Skeletal muscle tissue (tissue), 3 donors: ENCODE measurements at regions not wholly inside any gene's neighbourhood (a gene's known extent, or its start where the extent isn't known, plus 50 kb on each side); places are given as distances from the start of the nearest gene placed in this dataset.
A peak's percentile ranks its signal among the peaks of the same experiment; 100 is the strongest.

Experiments used
- H3K27ac ChIP-seq: one replicate; pipeline ENCODE4 v1.7.0; 2013; ENCODE audit warnings: mild to moderate bottlenecking, low read depth, low read length, inconsistent platforms
- H3K27me3 ChIP-seq, 3 donors: one replicate each; pipeline ENCODE4 v1.7.0; 2013; ENCODE audit warnings: low read length in 3 of 3; ENCODE audit not compliant: control insufficient read depth in 3 of 3, insufficient read depth in 3 of 3
- H3K36me3 ChIP-seq, 3 donors: one replicate each; pipeline ENCODE4 v1.7.0; 2013; ENCODE audit warnings: low read length in 3 of 3; ENCODE audit not compliant: control insufficient read depth in 3 of 3, insufficient read depth in 3 of 3
- H3K4me1 ChIP-seq, 3 donors: one replicate each; pipeline ENCODE4 v1.7.0; 2013; ENCODE audit warnings: low read length in 3 of 3, mild to moderate bottlenecking in 3 of 3; ENCODE audit not compliant: control insufficient read depth in 3 of 3, insufficient read depth in 3 of 3
- H3K4me3 ChIP-seq, 3 donors: one replicate each; pipeline ENCODE4 v1.7.0; 2013; ENCODE audit warnings: low read length in 3 of 3
- H3K9ac ChIP-seq, 3 donors: one replicate each; pipeline ENCODE4 v1.7.0; 2013; ENCODE audit warnings: low read length in 3 of 3, mild to moderate bottlenecking in 3 of 3, moderate library complexity in 2 of 3, low read depth in 1 of 3
- H3K9me3 ChIP-seq, 3 donors: one replicate each; pipeline ENCODE4 v1.7.0; 2013; ENCODE audit warnings: low read length in 3 of 3; ENCODE audit not compliant: control insufficient read depth in 3 of 3
- donor health status: Osteomylitis.

DNA sequence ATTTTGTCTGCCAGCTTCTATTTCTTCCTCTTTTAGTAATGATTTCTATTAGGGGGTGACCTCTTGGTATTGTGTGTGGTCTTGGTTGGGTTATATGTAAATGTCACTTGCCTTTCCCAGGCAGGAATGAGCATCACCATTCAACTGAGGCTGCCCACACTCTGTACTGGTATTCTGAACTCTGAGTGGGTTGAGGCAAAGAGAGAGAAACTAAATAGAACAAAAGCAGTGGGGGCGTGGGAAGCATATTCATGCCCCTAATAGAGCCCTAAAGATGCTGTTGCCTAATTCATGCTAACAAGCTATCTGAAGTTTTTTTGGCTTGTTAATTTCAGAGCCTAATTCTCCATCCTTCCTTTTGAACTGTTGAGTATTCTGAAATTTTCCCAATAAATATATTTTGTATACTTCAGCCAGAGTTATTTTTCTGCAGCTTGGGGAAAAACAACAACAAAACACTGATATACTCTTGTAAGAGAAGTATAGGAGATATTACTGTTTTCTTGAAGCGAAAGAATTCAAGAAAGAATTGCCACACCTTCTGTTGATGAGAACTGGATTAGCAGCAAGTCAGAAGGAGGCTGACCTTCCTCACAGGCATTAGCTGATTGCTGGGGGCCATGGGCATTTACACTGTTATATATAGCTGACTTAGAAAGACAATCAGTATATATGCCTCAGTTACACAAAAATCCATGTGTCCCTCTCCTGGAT is 315.8 kb upstream of the KLF12 start:
- Histone ChIP-seq H3K27ac (no peak overlapping the region), H3K36me3 (no peaks in the 10 kb centered on the region), H3K4me3 (no peak overlapping the region), H3K9me3 (no peaks in the 10 kb centered on the region), H3K27me3 (no peaks in the 10 kb centered on the region), H3K9ac (no peak overlapping the region), H3K4me1 (no peaks in the 10 kb centered on the region)

DNA sequence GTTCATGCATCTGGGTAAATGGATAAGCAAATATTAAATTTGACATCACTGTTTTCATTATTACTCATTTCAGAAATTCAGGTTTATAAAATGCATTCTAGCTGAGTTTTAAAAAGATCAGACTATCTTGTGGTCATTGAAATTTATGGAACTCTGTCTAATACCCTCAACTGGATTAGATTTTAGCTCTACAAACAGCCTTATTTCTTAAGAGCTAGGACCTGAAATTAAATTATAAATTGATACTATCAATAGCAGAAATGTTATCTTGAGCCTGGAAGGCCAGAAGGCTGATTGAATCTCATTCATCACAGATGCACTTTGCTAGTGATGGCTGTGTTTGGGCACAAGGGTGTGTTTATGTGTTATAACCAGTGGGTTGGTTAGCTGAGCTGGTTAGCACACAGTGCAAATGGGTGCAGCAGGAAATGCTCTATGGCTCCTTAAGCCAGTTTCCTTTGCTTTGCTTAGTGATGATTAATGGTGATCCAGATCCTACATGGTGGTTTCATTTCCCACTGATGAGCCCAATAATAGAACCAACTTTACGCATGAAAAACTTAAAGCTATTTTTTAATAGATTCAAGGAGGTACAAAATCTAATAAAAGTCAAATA is 310.8 kb upstream of the KLF12 start:
- no peak overlapping the region for H3K27ac ChIP-seq

DNA sequence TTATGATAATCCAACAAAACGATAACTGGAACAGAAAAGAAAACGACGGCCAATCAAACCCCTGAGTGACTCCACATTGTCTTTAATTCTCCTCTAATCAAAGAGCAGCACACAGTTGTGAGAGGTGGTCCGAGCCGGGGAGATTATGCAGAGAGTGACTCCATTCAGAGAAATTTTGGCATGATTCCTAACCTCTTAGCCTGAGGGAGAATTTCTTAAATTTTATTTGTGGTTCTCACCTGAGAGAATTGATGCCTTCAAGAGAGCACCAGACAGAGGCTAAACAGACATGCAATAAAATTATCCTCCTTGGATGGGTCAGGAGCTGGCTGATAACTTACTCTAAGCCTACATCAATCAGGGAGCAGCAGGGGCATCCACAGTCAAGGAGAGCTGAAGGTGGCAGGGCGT is 310.0 kb upstream of the KLF12 start:
- no peak overlapping the region for H3K27ac ChIP-seq
- H3K36me3 ChIP-seq: no peaks in the 10 kb centered on the region
- no peak overlapping the region for H3K9ac ChIP-seq
- no peak overlapping the region for H3K4me3 ChIP-seq
- no peaks in the 10 kb centered on the region for H3K9me3 ChIP-seq
- no peaks in the 10 kb centered on the region for H3K27me3 ChIP-seq
- H3K4me1 ChIP-seq: no peaks in the 10 kb centered on the region

More for the DNA sequence above, 310.8 kb upstream of the KLF12 start:
- Histone ChIP-seq H3K36me3 (no peaks in the 10 kb centered on the region), H3K9ac (no peak overlapping the region), H3K27me3 (no peaks in the 10 kb centered on the region), H3K4me3 (no peak overlapping the region), H3K4me1 (no peaks in the 10 kb centered on the region), H3K9me3 (no peaks in the 10 kb centered on the region)

DNA sequence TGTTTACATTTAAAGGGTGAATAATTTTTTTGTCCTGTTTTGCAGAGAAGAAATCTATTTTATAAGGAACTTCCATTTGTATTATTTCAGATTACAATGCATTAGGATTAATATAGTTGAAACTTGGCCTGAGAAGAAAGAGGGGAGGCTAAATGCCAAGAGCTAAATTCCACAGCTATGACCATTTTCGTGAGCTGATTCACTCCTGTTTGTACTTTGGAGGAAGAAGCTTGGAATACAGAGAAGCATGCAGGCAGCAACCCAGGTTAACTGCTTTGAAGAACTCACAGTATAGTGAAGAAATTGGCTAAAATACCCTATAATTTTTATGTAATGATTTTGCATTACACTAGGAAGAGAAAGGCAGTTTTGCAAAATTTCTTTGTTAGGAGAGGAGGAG is 309.4 kb upstream of the KLF12 start:
- no peak overlapping the region for H3K9ac ChIP-seq
- no peaks in the 10 kb centered on the region for H3K9me3 ChIP-seq
- peaks cover 0 to 2% (median 0%) of the 10 kb centered on the region in 3 donors for H3K4me1 ChIP-seq
- H3K4me3 ChIP-seq: no peak overlapping the region
- H3K27me3 ChIP-seq: no peaks in the 10 kb centered on the region
- H3K27ac ChIP-seq: no peak overlapping the region
- H3K36me3 ChIP-seq: no peaks in the 10 kb centered on the region

DNA sequence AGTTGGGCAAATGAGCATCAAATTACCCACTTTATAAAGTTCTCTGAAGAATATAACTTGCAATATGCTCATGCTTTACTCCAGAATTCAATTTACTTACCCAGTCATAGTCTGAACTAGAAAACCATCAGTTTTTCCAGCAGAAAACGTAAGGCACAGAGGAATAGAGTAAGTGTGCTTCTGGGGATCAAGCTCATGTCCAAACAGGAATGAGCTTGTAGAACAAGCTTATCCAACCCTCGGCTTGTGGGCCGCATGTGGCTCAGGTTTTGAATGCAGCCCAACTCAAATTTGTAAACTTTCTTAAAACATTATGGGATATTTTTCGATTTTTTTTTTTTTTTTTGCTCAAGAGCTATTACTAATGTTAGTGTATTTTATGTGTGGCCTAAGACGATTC is 308.5 kb upstream of the KLF12 start:
- Histone ChIP-seq H3K27me3 (no peaks in the 10 kb centered on the region), H3K4me3 (no peak overlapping the region), H3K9ac (no peak overlapping the region), H3K36me3 (no peaks in the 10 kb centered on the region), H3K9me3 (no peaks in the 10 kb centered on the region), H3K4me1 (peaks cover 0 to 2% (median 0%) of the 10 kb centered on the region in 3 donors), H3K27ac (no peak overlapping the region)

DNA sequence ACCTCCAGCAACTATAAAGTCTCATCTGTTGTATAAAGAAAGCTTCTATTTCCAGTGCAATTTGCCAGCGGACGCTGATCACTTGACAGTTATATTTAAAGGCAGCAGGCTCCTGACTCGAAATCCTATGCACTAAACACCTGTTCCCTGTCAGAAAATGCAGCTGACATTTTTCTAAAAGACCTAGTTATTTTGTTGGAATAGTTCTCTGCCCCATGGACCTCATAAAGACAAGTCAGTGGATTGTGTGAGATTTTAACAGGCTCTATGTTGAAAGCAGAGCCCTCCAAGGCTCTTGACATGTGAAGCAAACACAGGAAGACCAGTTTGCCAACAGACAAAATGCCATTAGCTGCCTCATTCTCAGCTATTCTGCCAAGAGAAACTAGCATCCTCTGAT is 304.7 kb upstream of the KLF12 start:
- no peaks in the 10 kb centered on the region for H3K9me3 ChIP-seq
- peaks cover 0 to 2% (median 0%) of the 10 kb centered on the region in 3 donors for H3K4me1 ChIP-seq
- H3K4me3 ChIP-seq: no peak overlapping the region
- H3K27ac ChIP-seq: peak overlapping the region; percentile 16
- no peaks in the 10 kb centered on the region for H3K27me3 ChIP-seq
- H3K36me3 ChIP-seq: no peaks in the 10 kb centered on the region
- peak overlapping the region in 1 of 3 donors; percentile 32 for H3K9ac ChIP-seq

DNA sequence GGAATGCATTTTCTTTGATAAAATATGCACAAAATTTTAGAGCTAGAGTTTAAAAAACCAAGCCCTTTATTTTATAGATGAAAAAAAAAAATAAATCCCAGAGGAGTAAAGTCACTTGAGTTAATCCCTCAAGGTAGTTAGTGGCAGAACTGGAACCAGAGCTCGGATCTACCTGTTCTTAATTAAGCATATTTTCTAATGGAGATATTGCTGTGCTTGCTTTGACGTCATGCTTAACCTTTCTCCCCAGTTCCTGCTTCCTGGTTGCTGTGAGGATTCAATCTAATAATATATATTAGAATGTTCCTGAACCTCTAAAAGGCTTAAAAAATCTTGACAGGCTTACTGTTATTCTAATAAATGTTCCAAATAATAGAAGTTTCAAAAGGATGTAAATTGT is 300.6 kb upstream of the KLF12 start:
- no peak overlapping the region for H3K27ac ChIP-seq
- H3K27me3 ChIP-seq: no peaks in the 10 kb centered on the region
- H3K4me3 ChIP-seq: no peak overlapping the region
- H3K36me3 ChIP-seq: no peaks in the 10 kb centered on the region
- no peaks in the 10 kb centered on the region for H3K9me3 ChIP-seq
- H3K9ac ChIP-seq: no peak overlapping the region
- H3K4me1 ChIP-seq: peaks cover 0 to 2% (median 0%) of the 10 kb centered on the region in 3 donors

DNA sequence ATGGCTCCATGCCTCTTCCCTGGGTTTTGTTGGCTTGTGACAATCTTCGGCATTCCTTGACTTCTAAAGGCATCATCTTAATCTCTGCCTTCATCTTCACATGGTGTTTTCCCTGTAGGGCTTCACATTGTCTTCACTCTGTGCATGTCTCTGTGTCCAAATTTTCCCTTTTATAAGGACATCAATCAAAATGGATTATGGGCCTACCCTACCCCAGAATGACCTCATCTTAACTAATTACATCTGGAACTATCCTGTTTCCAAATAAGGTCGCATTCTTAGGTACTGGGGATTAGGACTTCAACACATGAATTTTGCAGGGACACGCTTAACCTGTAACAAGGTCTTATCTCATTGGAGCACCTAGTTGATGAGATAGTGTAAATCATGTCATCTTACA is 290.3 kb upstream of the KLF12 start:
- Histone ChIP-seq H3K9ac (no peak overlapping the region), H3K27me3 (no peaks in the 10 kb centered on the region), H3K9me3 (no peaks in the 10 kb centered on the region), H3K4me1 (no peaks in the 10 kb centered on the region), H3K27ac (no peak overlapping the region), H3K36me3 (no peaks in the 10 kb centered on the region), H3K4me3 (no peak overlapping the region)

DNA sequence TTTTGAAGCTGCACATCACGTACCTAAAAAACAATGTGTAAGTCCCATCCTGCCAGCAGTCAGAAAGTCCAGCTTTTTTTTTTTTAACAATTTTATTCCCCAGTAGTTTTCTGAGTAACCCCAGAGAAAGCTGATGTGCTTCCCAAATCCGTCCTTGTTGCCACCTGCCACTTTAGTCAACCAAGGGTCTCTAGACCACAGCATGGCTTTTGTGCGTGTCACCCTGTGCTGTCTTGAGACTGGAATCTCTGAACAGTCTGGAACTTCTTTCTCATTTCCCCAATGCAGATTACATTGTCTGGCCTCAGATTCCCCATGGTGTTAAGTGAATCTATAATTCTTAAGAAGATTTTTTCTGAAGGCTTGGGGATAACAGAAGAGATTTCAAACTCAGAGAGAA is 289.2 kb upstream of the KLF12 start:
- no peaks in the 10 kb centered on the region for H3K36me3 ChIP-seq
- H3K9me3 ChIP-seq: no peaks in the 10 kb centered on the region
- no peaks in the 10 kb centered on the region for H3K27me3 ChIP-seq
- no peak overlapping the region for H3K4me3 ChIP-seq
- H3K4me1 ChIP-seq: no peaks in the 10 kb centered on the region
- no peak overlapping the region for H3K27ac ChIP-seq
- H3K9ac ChIP-seq: no peak overlapping the region

DNA sequence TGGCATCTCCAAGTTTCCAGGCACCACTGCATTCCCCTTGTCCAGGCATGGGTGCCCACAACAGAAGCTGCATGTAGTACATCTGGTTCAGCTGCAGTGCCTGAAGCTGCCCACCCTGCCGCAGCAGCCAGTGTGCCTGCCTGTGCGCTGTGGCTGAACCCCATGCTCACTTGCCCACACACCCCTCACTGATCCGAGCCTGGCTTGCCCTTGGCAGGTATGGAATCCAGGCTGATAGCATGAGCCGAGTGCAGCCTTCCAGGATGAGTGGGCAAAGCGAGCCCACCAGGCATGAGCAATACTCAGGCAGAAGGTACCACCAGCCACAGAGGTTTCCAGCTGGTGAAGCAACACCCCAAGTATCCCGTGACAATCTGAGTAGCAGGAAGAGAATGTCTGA is 280.3 kb upstream of the KLF12 start:
- peaks cover 0 to 4% (median 0%) of the 10 kb centered on the region in 3 donors for H3K9me3 ChIP-seq
- no peak overlapping the region for H3K4me3 ChIP-seq
- H3K27me3 ChIP-seq: no peaks in the 10 kb centered on the region
- no peak overlapping the region for H3K27ac ChIP-seq
- H3K9ac ChIP-seq: no peak overlapping the region
- H3K4me1 ChIP-seq: no peaks in the 10 kb centered on the region
- no peaks in the 10 kb centered on the region for H3K36me3 ChIP-seq
